ENCODE measurements at regions not wholly inside any gene's neighbourhood (a gene's known extent, or its start where the extent isn't known, plus 50 kb on each side); places are given as distances from the start of the nearest gene placed in this dataset.

DNA sequence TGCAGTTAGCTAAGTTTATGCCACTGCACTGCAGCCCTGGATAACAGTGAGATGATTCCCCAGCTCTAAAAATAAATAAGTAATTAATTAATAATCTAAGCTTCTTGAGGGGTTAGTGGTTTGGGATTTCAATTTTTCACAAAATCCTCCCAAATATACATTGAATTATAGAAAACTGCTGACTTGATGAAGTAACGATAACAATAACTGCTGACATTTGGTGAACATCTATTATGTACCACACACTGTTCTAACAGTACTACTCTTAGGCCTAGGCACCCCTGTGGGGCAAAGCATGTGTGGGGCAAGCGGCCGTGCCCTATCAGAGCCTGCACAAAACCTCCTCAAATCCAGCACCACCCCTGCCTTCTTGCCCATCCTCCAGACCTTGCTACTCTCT, 245.8 kb upstream of the EPHA4 start:
- DNase-seq = no peak

DNA sequence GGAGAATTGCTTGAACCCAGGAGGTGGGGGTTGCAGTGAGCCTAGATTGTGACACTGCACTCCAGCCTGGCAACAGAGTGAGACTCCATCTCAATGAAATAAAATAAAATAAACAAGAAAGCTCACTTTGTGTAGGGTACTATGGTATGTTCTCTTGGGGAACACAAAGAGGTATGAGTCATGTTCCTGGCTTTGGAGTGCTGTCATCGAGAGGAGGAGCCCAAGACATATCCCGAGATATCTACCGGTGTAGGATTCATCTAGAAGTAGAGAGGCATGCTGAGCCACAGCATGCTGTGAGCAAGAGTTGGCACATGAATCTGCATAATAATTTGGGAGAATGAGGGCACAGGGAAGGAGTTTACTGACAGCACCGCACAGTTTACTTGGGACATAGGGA, 244.9 kb upstream of the EPHA4 start:
- no peak for DNase-seq

DNA sequence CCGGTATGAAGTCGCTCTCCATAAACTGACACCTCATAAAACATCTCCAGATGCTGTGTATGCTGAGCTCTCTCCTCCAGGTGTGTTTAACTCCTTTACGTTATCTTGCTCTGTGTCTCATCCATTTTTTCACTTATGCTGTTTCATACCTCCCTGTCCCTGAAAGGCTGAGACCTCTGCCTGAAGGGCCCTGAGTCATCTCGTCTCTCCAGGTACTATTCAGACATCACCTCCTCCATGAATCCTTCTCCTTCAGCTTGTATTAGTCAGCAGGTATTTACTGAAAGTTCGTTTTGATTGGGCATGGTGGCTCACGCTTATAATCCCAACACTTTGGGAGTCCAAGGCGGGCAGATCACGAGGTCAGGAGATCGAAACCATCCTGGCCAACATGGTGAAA, 244.5 kb upstream of the EPHA4 start:
- no peak for DNase-seq

DNA sequence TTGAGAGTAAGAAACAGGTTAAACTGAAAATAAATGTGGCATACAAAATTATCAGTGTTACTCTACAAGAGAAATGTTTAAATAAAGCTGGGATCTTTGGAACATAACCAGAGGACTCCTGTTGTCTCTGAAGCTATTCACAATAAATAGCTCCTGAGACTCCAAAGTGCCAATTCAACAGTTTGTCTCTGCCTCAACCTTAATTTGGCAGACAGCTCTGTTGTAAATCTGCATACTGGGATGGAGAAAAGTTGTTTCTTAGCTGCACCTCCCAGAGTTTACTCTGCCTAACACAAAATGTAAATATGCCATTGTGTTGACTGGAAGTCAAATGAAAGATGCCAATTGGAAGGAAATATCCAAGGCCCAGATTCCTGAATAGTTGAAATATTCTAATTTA, 238.5 kb upstream of the EPHA4 start:
- no peak for DNase-seq

DNA sequence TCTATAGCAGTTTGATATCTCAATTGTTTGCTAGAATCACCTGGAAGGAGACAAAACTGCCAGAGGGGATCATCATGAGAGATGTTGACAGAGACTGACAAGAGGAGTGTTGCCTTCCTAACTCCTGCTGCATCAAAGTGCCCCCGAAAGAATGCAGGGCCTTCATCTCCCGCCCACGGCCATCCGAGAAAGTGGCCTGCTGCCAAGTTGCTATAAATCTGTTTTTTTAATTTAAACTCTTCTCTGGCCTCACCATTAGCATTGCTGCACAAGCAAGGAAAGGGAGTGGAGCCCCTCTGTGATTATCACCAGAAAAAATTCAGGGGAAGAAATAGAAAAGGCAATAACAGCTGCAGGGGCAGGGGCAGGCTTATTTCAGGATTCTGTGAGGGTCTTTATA, 238.1 kb upstream of the EPHA4 start:
- no peak for DNase-seq

DNA sequence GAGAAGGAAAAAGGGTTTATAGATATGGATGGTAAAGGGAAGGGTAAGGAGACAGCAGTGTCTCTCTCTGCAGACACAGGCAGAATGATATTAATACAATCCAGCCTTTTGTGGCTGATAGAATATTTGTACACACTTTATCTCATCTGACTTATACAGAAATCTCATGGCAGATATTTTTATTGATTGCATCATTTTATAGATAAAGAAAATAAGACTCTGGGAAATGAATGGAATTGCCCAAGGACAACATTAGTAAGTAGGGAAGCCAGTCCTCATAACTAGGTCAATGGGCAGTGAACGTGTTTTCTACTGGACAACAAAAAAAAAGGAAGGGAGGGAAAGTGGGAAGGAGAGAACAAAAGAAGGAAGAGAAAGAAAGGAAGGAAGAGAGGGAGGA, 236.4 kb upstream of the EPHA4 start:
- no peak for DNase-seq

DNA sequence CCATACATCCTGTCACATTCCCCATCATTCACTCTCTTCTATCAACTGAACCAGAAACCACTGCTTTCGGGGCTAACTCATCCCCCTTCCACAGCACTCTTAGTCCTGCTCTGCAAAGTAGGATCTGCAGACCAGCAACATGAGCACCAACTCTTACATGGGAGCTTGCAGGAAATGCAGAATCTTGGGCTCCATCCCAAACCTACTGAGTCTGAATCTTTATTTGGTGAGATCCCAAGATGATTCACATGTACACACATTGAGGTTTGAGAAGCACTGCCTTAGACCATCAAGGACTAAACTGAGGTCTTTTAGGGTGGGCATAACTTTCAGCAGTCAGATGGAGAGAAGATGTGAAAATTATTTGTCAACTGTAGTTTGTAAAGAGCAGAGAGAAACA, 235.6 kb upstream of the EPHA4 start:
- DNase-seq = no peak

DNA sequence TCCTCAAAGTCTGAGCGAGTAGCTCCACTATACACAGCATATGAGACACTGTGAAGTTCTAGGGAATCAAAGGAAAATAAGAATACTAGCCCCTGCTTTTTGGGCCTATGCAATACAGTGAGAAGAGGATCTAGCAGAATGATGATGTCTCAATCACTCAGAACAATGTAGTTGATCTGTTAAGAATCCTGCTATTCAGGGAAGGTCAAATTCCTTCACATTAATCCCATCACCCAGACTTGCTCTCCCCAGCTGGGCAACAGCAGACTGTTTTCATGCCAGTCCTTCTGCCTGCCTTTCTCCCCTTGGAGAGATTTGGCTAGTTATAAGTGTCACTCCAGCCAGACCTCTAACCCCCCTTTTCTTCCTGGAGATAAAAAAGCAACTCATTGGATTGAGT, 230.0 kb upstream of the EPHA4 start:
- no peak for DNase-seq

DNA sequence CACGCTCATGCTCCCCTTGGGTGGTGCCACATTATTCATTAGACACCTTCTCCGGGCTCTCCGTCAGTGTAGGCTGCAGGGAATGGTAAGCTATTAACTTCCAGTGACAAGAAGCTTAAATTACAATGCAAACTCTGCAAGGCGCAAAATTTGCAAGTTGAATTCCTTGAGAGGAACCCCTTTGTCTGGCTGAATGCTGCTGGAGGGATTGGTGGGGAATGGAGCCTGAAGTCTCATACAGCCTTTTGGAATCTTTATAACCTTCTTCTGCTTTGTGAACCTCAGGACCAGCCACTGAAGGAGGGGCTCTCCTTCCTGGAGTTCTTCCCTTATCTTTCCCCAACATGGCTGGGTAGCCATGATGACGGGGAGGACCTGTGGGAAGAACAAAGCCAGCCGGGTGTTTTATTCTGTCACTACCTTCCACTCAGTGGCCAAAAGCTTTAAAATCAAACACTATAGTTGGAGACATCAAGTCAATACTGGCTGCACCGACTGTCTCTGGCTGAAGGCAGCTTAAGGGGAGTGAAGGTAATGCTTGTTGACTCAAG, 220.9 kb upstream of the EPHA4 start:
- no peak for DNase-seq

DNA sequence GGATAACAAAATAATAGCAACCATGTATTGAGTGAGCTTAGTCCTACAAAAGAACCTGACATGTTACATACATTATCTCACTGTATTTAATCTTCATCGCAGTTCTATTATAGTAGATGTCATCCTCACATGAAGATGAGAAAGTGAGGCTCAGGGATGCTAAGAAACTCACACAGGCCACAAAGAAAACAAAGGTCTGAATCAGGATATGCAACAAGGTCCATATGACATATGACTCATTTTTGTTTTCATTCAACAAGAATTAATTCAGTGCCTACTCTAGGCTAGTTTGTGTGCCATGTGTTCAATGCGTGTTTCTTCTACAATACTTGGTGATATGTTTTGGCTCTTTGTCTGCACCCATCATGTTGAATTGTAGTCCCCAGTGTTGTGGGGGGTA, 219.7 kb upstream of the EPHA4 start:
- DNase-seq = no peak

DNA sequence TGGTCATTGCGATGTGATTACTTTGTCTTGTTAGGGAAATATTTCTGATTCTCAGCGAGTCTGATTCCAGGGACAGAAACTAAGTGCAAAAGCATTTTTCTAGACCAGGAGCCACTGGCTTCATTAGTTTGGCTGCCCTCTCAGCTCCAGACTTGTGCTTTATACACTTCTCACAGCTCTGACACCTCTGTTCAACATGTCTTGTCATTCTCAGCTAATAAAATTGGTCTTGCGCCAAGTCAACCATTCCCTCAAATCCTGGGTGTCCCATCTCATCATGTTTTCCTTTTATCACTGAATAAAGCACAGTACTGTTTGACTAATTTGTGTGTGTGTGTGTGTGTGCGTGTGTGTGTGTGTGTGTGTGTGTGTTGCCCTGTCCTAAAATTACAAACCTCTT, 215.5 kb upstream of the EPHA4 start:
- DNase-seq = no peak

DNA sequence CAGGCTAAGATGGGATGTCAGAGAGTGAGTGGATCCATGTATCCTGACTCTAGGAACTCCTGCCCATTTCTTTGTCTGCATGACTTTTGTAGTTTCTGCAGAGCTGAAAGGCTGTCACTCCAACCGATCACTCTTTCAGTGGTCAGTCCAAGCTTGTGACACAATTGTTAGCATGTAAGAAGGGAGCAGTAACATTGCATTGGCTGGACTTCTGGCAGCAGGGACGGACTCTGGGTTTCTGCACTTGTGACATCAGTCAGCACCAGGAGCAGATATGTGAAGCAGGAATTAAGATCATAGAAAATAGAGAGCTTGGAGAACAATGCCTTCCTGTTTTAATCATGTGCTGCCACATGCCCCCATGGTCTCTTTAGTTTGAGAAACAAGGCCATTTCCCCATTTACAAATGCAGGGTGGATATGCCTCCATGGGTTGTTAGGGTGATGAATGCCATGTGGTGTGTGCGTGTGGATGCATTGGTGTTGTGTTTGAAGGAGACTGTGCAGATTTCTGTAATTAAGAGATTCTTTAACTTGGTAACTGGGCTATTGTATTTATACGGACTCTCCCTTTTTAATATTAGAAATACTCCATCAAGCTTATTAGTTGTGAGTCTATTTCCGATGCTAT, 214.3 kb upstream of the EPHA4 start:
- DNase-seq = no peak

DNA sequence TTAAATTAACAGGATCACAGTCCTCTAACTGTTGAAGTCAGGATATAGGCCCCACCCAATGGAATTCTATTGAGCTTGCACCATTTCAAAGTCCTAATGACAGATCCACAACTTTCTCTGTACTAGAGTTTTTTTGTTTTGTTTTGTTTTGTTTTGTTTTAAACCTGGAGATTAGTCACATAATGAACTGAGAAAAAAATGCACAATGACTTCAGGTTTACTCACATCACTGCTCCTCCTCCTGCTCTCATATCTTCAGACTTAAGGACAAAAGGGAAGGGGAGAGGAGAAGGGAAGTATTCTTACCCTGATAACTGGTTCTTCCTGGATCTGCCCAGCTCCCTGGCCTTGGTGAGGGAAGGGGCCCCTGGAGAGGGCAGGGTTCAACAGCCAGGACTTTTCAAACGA, 208.2 kb upstream of the EPHA4 start:
- no peak for DNase-seq

DNA sequence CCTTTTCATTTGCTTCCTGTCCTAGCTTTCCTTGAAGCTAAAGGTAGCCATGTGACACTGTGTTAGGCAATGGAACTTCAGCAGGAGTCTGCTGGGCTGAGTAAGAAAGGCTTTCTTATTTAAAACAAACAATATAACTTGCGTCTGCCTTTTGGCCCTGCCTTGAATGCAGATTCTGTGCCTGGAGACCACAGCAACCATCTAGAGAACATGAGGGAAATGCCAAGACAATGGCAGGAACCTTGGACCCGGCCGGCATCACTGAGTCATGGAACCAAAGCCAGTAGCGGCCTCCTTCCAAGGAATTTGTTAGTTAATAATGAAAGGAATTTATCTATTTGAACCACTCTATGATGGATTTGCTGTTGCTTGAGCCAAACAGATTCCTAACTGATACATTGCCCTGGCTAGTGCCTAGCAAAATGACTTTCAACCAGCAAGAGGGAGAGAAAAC, 207.5 kb upstream of the EPHA4 start:
- no peak for DNase-seq

DNA sequence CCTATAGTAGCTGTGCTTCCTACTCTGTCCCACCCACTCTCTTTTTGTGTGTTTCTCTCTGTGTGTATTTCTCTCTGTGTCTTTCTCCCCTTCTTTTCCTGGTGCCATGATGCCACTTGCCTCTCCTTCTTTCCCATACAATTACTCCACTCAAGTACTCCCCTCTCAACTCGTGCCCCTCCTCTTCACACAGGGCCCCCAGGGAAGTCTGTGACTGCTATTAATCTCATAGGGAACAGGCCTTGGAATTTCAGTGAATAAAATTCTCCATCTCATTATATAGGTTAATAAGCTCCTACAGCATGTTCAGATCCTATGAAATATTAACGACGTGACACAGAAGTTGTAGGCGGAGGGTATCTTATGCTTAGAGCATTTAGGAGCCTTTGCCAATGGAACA, 205.9 kb upstream of the EPHA4 start:
- DNase-seq = no peak

DNA sequence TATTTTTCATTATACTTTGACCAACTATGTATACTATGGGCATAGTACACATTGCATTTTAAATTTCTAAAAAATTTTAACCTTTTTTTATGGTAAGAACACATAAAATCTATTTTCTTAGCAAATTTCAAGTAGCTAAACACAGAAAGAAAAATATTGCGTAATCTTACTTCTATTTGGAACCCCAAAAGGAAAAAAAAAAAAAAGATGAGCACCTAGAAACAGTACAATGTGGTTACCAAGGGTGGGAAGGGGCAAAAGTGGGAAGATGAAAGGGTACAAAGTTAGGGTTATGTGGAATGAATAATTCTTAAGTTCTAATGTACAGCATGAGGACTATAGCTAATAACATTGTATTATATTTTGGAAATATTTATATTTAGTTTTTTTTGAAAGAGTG, 205.0 kb upstream of the EPHA4 start:
- DNase-seq = no peak

DNA sequence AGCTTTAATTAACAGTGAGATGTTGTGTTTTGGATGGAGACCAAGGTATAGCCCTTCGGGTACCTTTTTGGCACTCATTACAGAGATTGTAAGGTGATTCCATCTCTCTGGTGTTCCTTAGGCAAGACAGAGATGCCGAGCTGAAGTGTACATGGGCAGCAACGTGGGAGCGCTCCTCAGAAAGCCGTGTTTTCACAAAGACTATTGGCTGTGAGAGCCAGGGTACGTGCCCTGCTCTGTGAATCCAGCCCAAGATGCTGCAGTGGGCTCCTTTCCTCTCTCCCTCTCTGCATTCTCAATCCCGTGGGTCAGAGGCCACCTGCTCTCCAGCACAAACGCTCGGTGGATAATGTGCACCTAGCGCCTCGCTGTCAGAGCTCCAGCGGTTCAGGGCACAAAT, 203.0 kb upstream of the EPHA4 start:
- no peak for DNase-seq

DNA sequence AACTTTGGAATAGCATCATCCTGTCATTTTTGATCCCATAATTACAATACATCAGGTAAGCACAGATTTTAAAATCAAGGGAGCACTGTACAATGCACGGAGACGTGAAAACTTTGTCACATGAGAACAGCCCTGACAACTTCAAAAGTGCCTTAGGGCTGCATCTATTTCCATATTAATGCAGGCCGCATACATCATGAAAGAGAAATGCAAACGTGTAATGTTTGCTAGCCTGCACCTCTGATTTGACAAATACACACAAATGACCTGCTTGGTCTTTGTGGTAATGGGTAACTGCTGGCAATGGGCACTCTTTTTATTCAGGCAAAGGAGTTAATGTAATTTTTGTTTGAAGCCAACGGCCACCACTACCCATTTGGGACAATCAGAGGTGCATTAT, 202.0 kb upstream of the EPHA4 start:
- peak; percentile 34 for DNase-seq

DNA sequence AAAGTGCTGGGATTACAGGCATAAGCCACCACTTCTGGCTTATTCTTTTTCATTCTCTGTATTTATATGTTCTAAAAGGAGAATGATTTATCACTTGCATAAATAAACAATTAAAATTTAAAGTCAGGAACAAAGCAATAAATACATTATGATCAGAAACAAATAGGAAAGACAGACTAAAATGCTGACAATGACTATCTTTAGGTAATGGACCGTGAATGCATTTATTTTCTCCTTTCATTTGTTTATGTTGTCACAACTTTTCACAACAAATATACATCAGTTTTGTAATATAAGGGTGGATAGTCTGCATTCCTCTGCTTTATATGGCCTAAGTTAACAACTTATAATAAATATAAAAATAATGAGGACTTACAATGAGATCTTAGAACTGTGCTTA, 199.2 kb upstream of the EPHA4 start:
- no peak for DNase-seq

DNA sequence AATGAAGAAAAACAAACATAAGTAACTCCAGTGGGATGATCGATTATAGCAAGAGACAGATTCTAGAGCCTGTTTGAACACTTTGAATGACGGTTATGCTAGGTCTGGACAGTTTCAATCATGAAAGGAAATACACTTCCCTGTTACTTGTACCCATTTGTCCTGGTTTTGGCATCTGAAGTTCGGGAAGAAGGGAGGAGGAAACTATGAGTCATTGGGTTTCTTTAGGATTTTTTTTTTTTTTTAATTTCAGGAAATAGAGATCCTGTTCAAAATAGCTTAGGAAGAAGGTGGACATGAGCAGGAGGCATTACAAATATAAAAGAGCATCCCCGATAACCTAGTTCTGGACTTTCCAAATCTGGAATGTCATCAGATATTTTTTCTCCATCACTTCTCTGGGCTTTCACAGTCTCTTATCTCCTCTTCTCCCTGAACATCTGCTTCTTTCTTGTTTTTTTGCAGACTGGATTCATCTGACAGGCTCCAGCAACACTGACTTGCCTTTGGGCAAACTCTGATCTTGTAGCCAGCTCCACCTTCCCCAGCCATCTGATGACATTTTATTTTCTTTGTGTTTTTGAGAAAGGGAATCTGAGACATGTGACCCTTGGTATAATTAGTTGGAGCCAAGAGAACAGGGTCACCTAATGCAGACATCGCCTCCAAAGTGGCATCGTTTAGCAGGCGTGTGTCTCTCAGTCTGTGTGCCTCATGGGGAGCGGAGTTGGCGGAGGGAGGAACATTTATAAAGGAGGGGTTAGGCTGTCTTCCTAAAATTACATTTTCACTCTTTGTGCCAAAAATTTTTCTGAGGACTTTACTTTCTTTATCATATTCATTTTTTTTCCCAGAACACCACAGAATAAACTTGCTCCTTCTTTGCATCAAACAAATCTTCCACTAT, 195.3 kb upstream of the EPHA4 start:
- DNase-seq = no peak

DNA sequence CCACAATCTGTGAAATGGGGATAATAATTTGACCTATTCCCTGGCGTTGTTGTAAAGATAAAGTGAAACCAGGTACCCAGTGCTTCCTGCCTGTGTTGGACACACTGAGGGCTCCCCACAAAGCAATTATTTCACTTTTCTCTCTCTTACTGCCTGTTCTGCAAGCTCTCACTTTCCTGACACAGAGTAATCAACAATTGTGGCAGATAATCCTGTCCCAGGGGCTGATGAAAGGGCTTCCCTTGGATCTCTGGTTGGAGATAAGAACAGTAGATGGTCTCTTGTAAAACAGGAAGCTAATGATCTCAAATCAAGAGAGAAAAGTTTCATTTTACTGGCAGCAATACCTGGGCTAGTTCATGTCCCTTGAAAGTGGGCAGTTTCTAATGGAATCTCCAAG, 190.4 kb upstream of the EPHA4 start:
- DNase-seq = no peak

DNA sequence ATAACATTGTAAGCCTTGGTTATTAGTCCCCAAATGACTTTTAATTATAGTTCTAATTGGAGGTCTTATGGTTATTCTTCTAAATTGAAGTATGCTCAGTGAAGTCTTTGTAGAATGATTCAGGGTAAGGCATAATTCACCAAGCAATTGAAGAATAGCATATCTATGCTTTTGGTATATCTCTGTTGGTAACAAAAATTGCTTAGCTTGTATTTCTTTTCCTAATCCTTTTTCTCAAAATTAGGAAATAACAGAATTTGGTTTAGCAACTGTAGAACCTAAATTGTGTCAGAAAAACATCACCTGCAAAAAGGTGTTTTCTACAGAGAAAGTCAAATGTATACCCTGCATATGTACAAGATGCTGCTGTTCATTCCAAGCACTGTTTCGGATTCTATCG, 189.2 kb upstream of the EPHA4 start:
- DNase-seq = no peak

DNA sequence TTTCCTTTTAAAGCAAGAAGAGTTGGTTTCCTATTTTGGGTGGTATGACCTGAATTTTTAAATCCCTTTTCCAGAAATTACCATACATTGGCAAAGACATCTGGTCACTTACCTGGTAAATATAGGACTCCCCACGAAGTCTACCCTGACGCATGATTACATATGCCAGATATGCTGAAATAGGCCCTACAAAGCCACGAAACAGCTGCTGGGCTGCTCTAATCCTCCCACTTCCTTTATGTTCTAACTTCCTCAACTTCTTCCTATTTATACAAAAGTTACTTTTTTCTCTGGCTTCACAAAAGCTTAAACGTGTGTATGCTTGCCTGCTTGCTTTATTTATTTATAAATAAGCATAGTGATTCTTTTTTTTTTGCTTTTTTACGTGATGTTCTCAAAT, 186.0 kb upstream of the EPHA4 start:
- DNase-seq = no peak

DNA sequence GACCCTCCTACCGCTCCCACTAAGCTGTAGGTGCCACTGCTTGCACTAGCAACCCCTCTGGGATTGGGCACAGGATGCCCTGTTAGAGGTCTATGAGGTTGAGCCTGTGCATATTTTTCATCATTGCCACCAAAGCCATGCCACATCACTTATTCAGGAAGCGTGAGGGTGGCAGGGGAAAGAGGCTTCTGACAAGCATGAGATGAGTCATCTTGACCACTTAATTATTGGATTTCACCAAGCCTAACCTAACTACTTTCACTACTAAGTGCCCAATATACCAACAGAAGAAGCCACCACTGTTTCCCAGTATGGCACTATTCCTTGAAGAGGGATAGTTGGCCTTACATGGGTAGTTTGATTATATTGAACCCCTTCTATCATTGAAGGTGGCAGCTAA, 181.3 kb upstream of the EPHA4 start:
- no peak for DNase-seq
